Lower leg skin (tissue), 4 donors: ENCODE measurements at regions not wholly inside any gene's neighbourhood (a gene's known extent, or its start where the extent isn't known, plus 50 kb on each side); places are given as distances from the start of the nearest gene placed in this dataset.

ENCODE experiments used
- DNase-seq, 2 donors: peaks; one replicate each; pipeline ENCODE4 v3.0.0-alpha.2; 2019; ENCODE audit warnings: low spot score in 2 of 2
- H3K4me3 ChIP-seq: fragments of 200-600 bp; sonication (generic); 2 replicates; pipeline ENCODE4 v1.5.1; 2017; ENCODE audit warnings: mild to moderate bottlenecking, low read depth; ENCODE audit not compliant: poor library complexity, severe bottlenecking
- POLR2A ChIP-seq, 2 donors: fragments of 450-650 bp; IDR thresholded peaks; one replicate each; pipeline ENCODE4 v1.6.1; 2016 to 2017; ENCODE audit warnings: antibody characterized with exemption in 2 of 2, mild to moderate bottlenecking in 1 of 2, moderate library complexity in 1 of 2
- WGBS, 2 donors: methylation state at CpG; one replicate each; pipeline ENCODE4 v1.1.5; 2018; 5-methylcytosine and 5-hydroxymethylcytosine counted together
- intact Hi-C: fragments of 100-400 bp; cut with DNase I; formaldehyde crosslinking; loops from one replicate; pipeline ENCODE4 v1.15.0; 2023; ENCODE audit warnings: low total_unique reads
- TF ChIP-seq, protein P1 (sequence below), 3 donors: fragments of 450-650 bp; IDR thresholded peaks; one replicate each; pipeline ENCODE4 v1.5.1; 2016; ENCODE audit warnings: antibody characterized with exemption in 3 of 3, mild to moderate bottlenecking in 3 of 3, moderate library complexity in 2 of 3

- 58 to 70% methylated on average over 1 of the region's 1 CpG for WGBS, 2 donors
- intact Hi-C loops: no loop called here
- DNase-seq: no peak
Observed at GRCh38 chr2:160700021-160700814, 206.6 kb upstream of the RBMS1 start.

DNA sequence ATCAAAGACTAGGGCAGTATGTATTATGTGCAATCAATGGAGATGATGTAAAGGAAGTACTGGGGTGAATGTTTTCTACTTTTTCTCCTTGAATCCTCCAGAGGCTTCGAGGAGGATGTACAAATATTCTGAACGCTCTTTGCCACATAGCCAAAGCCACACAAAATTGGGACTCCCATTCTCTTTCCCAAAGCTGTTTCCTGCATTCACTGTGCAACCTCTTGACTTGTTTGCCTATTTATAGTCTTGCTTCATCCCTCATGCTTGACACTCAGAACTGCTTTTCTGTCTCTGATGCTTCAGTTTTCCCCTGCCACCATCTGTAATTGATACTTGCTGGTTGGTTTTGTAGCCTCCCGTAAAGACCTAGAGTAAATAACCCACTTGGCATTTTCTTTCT lies 208.2 kb upstream of the RBMS1 start:
- no peak for DNase-seq
- intact Hi-C loops: no loop called here
- TF ChIP-seq POLR2A (IDR thresholded peaks at IDR 0.05): no peak
- TF ChIP-seq, protein P1, sequence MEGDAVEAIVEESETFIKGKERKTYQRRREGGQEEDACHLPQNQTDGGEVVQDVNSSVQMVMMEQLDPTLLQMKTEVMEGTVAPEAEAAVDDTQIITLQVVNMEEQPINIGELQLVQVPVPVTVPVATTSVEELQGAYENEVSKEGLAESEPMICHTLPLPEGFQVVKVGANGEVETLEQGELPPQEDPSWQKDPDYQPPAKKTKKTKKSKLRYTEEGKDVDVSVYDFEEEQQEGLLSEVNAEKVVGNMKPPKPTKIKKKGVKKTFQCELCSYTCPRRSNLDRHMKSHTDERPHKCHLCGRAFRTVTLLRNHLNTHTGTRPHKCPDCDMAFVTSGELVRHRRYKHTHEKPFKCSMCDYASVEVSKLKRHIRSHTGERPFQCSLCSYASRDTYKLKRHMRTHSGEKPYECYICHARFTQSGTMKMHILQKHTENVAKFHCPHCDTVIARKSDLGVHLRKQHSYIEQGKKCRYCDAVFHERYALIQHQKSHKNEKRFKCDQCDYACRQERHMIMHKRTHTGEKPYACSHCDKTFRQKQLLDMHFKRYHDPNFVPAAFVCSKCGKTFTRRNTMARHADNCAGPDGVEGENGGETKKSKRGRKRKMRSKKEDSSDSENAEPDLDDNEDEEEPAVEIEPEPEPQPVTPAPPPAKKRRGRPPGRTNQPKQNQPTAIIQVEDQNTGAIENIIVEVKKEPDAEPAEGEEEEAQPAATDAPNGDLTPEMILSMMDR (IDR thresholded peaks at IDR 0.05): no peak
- WGBS, 2 donors: 48 to 55% methylated on average over 3 of the region's 3 CpGs
- H3K4me3 ChIP-seq: no peak overlapping the region

More at GRCh38 chr2:160700021-160700814, 206.6 kb upstream of the RBMS1 start:
- TF ChIP-seq POLR2A (IDR thresholded peaks at IDR 0.05): no peak
- TF ChIP-seq, protein P1 (IDR thresholded peaks at IDR 0.05): no peak
- no peak overlapping the region for H3K4me3 ChIP-seq

DNA sequence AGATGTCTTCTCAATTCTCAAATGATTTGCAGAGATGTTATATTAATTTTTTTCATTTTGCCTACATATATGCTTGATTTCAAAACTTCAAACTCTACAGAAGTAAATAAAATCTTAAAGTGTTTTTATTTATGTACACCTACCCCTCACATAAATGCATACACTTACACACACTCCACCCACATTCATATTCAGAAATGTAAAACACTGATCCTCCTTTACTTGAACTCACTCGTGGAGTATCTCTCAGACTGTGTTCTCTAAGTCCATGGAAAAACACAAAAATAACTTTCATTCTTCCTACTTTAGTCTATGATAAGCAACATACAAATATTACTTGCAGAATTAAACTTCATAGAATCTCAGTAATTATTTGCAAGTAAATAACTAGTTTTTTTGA lies 209.1 kb upstream of the RBMS1 start:
- intact Hi-C loops: no loop called here
- H3K4me3 ChIP-seq: no peak overlapping the region
- no peak for DNase-seq
- TF ChIP-seq, protein P1 (IDR thresholded peaks at IDR 0.05): no peak
- TF ChIP-seq POLR2A (IDR thresholded peaks at IDR 0.05): no peak
- WGBS, 2 donors: 81 to 83% methylated on average over 1 of the region's 1 CpG

GRCh38 chr2:160703648-160704585 lies 210.3 kb upstream of the RBMS1 start:
- no peak overlapping the region for H3K4me3 ChIP-seq
- DNase-seq: no peak
- intact Hi-C loops: no loop called here
- TF ChIP-seq, protein P1 (IDR thresholded peaks at IDR 0.05): no peak
- TF ChIP-seq POLR2A (IDR thresholded peaks at IDR 0.05): no peak
- 31 to 32% methylated on average over 8 of the region's 8 CpGs for WGBS, 2 donors

- H3K4me3 ChIP-seq: no peak overlapping the region
- TF ChIP-seq, protein P1 (IDR thresholded peaks at IDR 0.05): no peak
- no peak for TF ChIP-seq POLR2A (IDR thresholded peaks at IDR 0.05)
- intact Hi-C loops: loop anchor here (5.0 kb wide), 1 partner anchor 132 kb away; no protein-coding TSS in a partner anchor
- WGBS, 2 donors: 90 to 93% methylated on average over 2 of the region's 2 CpGs
- no peak for DNase-seq
Observed at GRCh38 chr2:160715428-160715827, 221.8 kb upstream of the RBMS1 start.
